HG02623 (cell line): ENCODE measurements at regions not wholly inside any gene's neighbourhood (a gene's known extent, or its start where the extent isn't known, plus 50 kb on each side); places are given as distances from the start of the nearest gene placed in this dataset.
"Not testable (repeated sequence)": the region's sequence is repeated elsewhere in the genome, so short reads cannot be mapped to it uniquely, and the experiment has no call there.

Experiments
- ATAC-seq: cut with Tn5 transposase; IDR thresholded peaks from one replicate; pipeline ENCODE4 v1.9.1; 2021; ENCODE audit warnings: moderate library complexity; ENCODE audit not compliant: unreplicated experiment

DNA sequence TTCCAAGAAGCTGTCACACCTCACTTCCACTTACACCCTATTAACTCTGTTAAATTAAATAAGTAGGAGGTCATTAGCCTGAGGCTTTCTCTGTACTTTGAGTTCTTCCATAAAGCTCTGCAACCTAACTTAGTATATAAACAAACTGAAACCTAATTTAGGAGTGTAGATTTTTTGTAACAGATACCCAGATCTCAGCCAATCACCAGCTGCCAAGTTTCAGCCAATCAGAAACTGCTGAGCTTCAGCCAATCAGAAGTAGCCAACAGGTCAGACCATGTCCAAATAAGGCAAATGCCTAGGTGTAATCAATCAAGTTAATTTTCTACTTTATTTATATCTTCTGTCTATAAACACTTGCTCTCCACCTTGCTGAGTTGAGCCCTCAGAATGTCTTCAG is 142.7 kb upstream of the SULF2 start:
- ATAC-seq, result no peak

GRCh38 chr20:47927385-47927851 is 142.1 kb upstream of the SULF2 start:
- no peak for ATAC-seq

DNA sequence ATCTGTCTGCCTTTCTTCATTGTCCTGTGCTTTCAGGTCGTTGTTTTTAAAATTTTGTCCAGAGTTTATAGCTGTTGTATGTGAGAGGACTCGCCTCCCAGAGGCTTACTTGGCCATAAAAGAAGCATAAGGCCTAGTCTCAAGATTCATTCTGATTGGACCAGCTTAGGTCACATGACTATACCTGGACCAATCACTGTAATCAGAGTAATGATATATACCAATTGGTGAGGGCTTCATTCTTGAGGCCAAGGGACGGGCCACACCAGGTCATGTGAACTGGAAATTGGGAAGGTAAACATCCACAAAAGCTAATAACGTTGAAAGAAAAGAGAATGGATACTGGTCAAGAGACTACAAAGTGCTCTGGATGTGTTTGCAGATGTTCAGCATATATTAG is 141.4 kb upstream of the SULF2 start:
- ATAC-seq, result no peak

DNA sequence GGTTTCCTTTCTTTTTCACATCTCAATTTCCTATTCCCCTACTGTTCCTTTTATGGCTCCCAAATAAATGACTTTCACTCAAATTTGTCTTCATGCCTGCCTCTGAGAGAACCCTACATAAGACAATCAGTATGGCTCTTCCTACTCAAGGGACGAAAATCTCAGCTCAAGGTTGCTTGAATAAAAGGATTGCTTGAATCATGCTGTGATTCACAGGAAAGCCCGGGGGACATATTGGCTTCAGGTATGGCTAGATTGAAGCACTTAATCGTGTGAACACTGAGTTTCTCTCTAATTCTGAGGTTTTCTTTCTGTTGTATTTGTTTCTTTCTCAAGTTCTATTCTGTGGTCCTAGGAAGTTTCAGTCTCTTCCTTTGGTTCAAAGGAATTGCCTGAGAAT is 140.3 kb upstream of the SULF2 start:
- no peak for ATAC-seq

- ATAC-seq, result no peak
These were observed 137.0 kb upstream of the SULF2 start for GRCh38 chr20:47922269-47922668.

GRCh38 chr20:47921829-47922228 is 136.5 kb upstream of the SULF2 start:
- not testable (repeated sequence) for ATAC-seq

DNA sequence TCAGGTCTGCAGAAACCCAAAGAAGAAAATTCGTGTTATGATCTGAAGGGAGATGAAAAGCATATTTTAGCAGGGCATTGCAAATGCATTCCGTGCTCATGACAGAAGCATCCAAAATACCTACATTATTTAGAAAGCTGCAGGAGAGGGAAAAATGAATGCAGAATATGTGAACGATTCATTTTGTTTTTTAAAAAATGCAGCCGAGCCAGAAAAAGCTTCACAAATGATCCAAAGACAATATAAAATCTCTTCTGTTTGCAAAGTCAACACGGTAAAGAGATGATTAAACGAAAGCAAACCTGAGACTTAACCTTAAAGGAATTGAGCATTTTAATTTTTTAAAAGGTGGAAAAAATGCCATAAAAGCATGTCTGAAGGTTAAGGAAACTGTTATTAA is 136.1 kb upstream of the SULF2 start:
- no peak for ATAC-seq

- ATAC-seq, result no peak
These were observed 132.3 kb upstream of the SULF2 start for GRCh38 chr20:47917549-47918070.

DNA sequence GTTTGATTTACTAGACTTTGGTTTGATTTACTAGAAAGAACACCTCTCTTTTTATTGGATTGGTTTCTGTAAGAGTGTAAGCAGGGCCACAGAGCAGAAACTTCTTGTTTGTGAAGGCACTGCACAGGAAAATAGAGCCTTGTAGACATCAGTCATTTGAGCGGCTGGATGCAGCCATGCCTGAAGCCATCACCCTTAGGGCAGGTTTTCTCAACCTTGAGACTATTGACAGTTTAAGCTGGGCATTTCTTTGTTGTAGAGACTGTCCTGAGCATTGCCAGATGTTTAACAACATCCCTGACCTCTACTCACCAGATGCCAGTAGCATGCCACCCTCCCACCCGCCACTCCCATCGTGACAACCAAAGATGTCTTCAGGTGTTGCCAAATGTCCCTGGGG is 130.2 kb upstream of the SULF2 start:
- ATAC-seq, result no peak

- no peak for ATAC-seq
These were observed 129.5 kb upstream of the SULF2 start for GRCh38 chr20:47914792-47915191.

DNA sequence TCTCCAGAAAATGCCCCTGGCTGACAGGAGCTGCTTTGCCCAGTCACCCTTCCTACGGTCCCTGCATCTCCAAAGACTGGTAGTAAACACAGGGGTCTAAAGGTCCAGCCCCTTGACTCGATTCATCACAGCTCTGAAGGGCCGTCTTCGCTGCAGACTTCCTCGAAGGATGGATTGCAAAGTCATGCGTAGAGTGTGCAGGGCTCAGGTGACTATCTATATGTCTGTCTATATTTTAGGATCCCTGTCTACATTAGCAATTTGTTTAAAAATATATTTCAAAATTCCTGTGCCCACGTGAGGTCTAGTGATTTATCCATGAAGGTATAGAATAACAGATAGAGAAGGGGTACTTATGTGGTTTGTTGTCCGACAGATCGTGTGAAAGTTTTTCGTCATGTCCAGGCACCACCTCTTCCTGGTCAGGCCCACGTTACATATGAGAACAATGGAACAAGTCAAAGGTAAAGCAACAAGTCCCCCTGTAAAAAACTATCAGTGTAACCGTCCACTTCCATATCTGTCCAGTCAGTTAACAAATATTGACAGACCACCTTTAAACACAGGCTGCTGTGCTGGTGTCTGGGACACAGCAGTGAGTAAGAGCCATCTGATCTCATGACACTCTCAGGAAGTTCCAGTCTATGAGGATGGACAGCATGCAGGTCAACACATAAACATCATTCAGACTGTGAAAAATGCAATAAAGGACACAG is 127.7 kb upstream of the SULF2 start:
- ATAC-seq, result not testable (repeated sequence)

DNA sequence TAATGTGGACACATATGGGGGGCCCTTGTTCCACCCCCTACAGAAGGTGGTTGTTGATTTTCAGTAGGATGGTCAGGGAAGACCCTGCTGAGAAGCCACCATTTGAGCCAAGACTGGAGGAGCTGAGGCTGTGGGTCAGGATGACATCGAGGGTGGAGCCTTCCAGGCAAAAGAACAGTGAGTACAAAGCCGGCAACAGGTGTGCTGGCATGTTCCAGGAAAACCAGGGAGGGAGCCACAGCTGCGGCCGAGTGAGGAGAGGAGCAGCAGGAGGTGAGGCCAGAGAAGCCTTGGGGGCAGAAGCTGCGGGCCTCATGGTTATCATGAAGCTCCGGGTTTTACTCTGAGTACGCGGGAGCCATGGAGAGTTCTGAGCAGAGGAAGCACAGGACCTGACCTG is 126.9 kb upstream of the SULF2 start:
- not testable (repeated sequence) for ATAC-seq

DNA sequence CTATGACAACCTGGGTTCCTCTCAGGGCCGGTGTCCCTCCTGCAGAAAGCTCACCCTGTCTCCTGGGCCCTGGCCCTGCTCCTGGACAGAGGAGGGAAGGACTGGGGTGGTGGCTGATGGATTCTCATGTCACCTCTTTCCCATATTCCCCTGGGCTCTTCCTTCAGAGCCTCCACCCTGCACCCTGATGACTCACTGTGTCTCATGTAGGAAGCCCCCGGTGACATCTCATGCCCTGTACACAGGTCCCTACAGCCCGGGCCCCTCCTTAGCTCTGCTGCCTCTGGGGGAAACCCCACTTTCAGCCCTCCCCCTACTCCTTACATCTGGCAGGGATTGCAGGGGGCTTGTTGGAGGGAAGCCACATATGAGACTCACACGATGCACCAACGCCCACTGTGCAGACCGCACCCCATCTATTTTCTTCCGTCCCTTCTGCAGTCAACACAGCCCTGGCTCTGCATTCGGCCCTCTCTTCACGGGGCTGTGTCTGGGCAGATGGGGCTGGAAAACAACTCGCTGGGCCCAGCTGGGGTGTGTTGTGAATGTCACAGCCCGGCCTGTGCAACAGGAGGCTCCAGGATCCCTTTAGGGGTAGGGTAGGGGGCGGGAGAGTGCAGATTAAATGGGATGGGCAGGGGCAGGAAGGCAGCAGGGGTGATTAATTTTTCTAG is 124.6 kb upstream of the SULF2 start:
- ATAC-seq, result not testable (repeated sequence)

DNA sequence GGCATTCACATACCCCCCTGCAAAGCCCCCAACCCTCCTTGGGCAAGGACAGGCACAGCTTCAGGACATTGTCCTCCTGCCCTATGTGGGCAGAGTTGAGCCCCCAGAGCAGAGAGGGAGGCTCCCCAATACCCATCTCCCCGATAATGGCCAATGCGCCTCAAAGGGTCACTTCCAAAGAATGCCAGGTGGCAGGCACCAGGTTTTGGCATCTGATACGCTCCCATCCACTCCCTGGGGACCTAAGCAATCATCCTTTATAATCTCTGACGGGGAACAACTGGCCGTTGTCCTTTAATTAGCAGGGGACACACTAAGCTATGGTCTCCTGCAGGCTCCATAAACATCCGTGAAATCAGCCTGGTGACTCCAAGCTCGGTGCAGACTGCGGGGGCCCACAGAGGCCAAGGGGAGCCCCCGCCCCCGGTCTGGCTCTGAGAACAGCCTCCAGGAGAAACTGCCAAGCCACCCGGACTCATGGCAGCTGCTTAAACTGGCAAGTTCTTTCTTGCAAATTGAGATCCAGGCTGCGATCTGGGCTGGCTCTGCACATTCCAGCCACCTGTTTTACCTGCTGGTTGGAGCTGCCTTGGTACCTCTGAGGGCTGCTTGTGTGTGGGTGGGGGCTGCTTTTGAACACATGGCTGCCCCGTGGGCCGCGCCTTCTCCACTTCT is 123.2 kb upstream of the SULF2 start:
- not testable (repeated sequence) for ATAC-seq

DNA sequence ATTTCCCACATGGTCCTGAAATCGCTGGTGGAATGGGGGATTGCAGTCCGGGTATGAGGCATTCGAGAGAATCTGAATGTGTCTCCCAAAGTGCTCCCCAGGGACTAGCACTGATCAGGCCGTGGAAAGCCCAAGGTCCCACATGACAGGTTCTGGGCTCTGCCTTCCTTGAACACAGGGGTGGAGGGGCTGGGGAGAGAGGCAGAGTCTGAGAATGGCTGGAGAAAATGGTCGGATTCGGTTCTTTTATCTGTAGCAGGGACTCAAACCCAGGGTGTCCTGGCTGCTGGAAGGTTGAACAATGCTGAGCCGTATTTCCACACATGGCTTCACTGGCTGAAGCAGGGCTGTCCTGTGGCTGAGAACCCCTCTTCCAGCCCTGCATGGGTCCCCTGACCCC is 122.7 kb upstream of the SULF2 start:
- ATAC-seq, result not testable (repeated sequence)

GRCh38 chr20:47907031-47907675 is 121.9 kb upstream of the SULF2 start:
- no peak for ATAC-seq

GRCh38 chr20:47906348-47906660 is 121.0 kb upstream of the SULF2 start:
- no peak for ATAC-seq

GRCh38 chr20:47905628-47906347 is 120.5 kb upstream of the SULF2 start:
- ATAC-seq, result no peak

DNA sequence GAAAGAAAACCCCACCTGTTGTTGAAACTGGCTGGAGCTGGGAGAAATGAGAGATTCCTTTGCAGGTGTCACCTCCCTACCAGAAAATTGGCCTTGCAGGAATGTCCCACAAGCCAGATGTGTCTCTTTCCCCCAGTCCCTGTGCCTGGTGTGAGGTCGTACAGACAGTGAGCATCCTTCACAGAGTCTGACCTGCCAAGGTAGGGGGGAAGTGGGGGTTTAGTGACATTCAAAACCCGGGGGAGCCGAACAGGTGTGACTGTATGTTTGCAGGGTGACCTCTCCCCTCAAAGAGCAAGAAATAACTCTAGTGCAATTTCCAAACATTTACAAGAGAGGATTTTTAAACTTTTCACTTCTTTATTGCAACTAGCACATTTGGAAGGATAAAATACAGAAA is 117.7 kb upstream of the SULF2 start:
- not testable (repeated sequence) for ATAC-seq

GRCh38 chr20:47899313-47899712 is 114.0 kb upstream of the SULF2 start:
- not testable (repeated sequence) for ATAC-seq

GRCh38 chr20:47897461-47897860 is 112.2 kb upstream of the SULF2 start:
- ATAC-seq, result no peak
